ENCODE measurements at regions not wholly inside any gene's neighbourhood (a gene's known extent, or its start where the extent isn't known, plus 50 kb on each side); places are given as distances from the start of the nearest gene placed in this dataset.
"Not testable (repeated sequence)": the region's sequence is repeated elsewhere in the genome, so short reads cannot be mapped to it uniquely, and the experiment has no call there.

DNA sequence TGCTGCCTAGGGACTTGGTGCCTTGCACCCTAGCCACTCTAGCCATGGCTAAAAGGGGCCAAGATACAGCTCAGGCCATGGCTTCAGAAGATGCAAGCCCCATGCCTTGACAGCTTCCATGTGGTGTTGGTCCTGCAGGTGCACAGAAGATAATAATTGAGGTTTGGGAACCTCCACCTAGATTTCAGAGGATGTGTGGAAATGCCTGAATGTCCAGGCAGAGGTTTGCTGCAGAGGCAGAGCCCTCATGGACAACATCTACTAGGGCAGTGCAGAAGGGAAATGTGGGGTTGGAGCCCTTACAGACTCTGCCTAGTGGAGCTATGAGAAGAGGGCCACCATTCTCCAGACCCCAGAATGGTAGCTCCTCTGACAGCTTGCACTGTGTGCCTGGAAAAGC, 118.7 kb downstream of the APIP start:
- TF ChIP-seq, protein P1, sequence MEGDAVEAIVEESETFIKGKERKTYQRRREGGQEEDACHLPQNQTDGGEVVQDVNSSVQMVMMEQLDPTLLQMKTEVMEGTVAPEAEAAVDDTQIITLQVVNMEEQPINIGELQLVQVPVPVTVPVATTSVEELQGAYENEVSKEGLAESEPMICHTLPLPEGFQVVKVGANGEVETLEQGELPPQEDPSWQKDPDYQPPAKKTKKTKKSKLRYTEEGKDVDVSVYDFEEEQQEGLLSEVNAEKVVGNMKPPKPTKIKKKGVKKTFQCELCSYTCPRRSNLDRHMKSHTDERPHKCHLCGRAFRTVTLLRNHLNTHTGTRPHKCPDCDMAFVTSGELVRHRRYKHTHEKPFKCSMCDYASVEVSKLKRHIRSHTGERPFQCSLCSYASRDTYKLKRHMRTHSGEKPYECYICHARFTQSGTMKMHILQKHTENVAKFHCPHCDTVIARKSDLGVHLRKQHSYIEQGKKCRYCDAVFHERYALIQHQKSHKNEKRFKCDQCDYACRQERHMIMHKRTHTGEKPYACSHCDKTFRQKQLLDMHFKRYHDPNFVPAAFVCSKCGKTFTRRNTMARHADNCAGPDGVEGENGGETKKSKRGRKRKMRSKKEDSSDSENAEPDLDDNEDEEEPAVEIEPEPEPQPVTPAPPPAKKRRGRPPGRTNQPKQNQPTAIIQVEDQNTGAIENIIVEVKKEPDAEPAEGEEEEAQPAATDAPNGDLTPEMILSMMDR (conservative IDR thresholded peaks at IDR 0.05; ENCODE audit: low read depth, low read length), result not testable (repeated sequence)
- TF ChIP-seq EZH2 (IDR thresholded peaks at IDR 0.05; ENCODE audit: low read length, unreplicated experiment); EZH2phosphoT487 (IDR thresholded peaks at IDR 0.05; ENCODE audit: borderline replicate concordance, low read length): not testable (repeated sequence)
